GDM1 (cell line): ENCODE measurements at regions not wholly inside any gene's neighbourhood (a gene's known extent, or its start where the extent isn't known, plus 50 kb on each side); places are given as distances from the start of the nearest gene placed in this dataset.
"Not testable (repeated sequence)": the region's sequence is repeated elsewhere in the genome, so short reads cannot be mapped to it uniquely, and the experiment has no call there.

Experiments used
- DNase-seq: peaks from one replicate; lab custom pipeline; 2025; lab: John Stamatoyannopoulos, UW

GRCh38 chrX:140337263-140337662 is 167.6 kb downstream of the SOX3 start:
- no peak for DNase-seq

- no peak for DNase-seq
Measured at GRCh38 chrX:140318296-140318695, 186.6 kb downstream of the SOX3 start.

GRCh38 chrX:140317462-140317861 is 187.4 kb downstream of the SOX3 start:
- no peak for DNase-seq

- DNase-seq, result no peak
Measured at GRCh38 chrX:140298960-140299825, 205.7 kb downstream of the SOX3 start.

GRCh38 chrX:140297273-140297672 is 207.6 kb downstream of the SOX3 start:
- no peak for DNase-seq

GRCh38 chrX:140292961-140293360 is 211.9 kb downstream of the SOX3 start:
- no peak for DNase-seq

- no peak for DNase-seq
Measured at GRCh38 chrX:140292188-140292587, 212.7 kb downstream of the SOX3 start.

GRCh38 chrX:140274811-140275525 is 229.9 kb downstream of the SOX3 start:
- DNase-seq, result no peak

GRCh38 chrX:140273921-140274320 is 230.9 kb downstream of the SOX3 start:
- DNase-seq, result no peak

- no peak for DNase-seq
Measured at GRCh38 chrX:140250391-140250790, 254.5 kb downstream of the SOX3 start.

- no peak for DNase-seq
Measured at GRCh38 chrX:140249088-140249487, 255.8 kb downstream of the SOX3 start.

- no peak for DNase-seq
Measured at GRCh38 chrX:140229191-140229590, 263.9 kb upstream of the CXorf66 start.

- not testable (repeated sequence) for DNase-seq
Measured at GRCh38 chrX:140226037-140226436, 260.7 kb upstream of the CXorf66 start.

- DNase-seq, result not testable (repeated sequence)
Measured at GRCh38 chrX:140215894-140216293, 250.6 kb upstream of the CXorf66 start.

- DNase-seq, result not testable (repeated sequence)
Measured at GRCh38 chrX:140214518-140214917, 249.2 kb upstream of the CXorf66 start.

- DNase-seq, result no peak
Measured at GRCh38 chrX:140206657-140207056, 241.3 kb upstream of the CXorf66 start.

GRCh38 chrX:140190441-140191108 is 225.3 kb upstream of the CXorf66 start:
- no peak for DNase-seq

GRCh38 chrX:140180585-140180984 is 215.3 kb upstream of the CXorf66 start:
- DNase-seq, result no peak

GRCh38 chrX:140177821-140178220 is 212.5 kb upstream of the CXorf66 start:
- DNase-seq, result no peak

GRCh38 chrX:140172401-140172800 is 207.1 kb upstream of the CXorf66 start:
- DNase-seq, result no peak

- DNase-seq, result no peak
Measured at GRCh38 chrX:140167551-140167950, 202.2 kb upstream of the CXorf66 start.

- DNase-seq, result no peak
Measured at GRCh38 chrX:140165849-140166248, 200.5 kb upstream of the CXorf66 start.

- DNase-seq, result no peak
Measured at GRCh38 chrX:140164391-140164790, 199.1 kb upstream of the CXorf66 start.
